Mucosa of descending colon (tissue), 3 donors: ENCODE measurements at regions not wholly inside any gene's neighbourhood (a gene's known extent, or its start where the extent isn't known, plus 50 kb on each side); places are given as distances from the start of the nearest gene placed in this dataset.

Experiments used
- ATAC-seq: fragments of 200-7000 bp; cut with Tn5 transposase; one replicate; pipeline ENCODE4 v1.9.1; 2020; ENCODE audit warnings: mild to moderate bottlenecking, moderate library complexity
- DNase-seq, 3 donors: peaks; one replicate each; pipeline ENCODE4 v3.0.0-alpha.2; 2020
- H3K36me3 ChIP-seq: fragments of 200-600 bp; one replicate; pipeline ENCODE4 v1.8.0; 2021; ENCODE audit warnings: low read depth, mild to moderate bottlenecking
- H3K4me1 ChIP-seq: fragments of 200-600 bp; one replicate; pipeline ENCODE4 v1.8.0; 2021; ENCODE audit warnings: low read depth, mild to moderate bottlenecking
- H3K4me3 ChIP-seq: fragments of 200-600 bp; one replicate; pipeline ENCODE4 v1.8.0; 2021; ENCODE audit warnings: mild to moderate bottlenecking
- H3K9me3 ChIP-seq: fragments of 200-600 bp; one replicate; pipeline ENCODE4 v1.8.0; 2021; ENCODE audit warnings: mild to moderate bottlenecking
- CTCF ChIP-seq: fragments of 200-600 bp; IDR thresholded peaks from one replicate; pipeline ENCODE4 v1.8.0; 2022; ENCODE audit warnings: antibody characterized with exemption, mild to moderate bottlenecking
- intact Hi-C, 2 donors: fragments of 100-400 bp; cut with DNase I in 1 of 2; cut with micrococcal nuclease in 1 of 2; formaldehyde crosslinking; loops; one replicate each; pipeline versions ENCODE4 v1.11.0 to v1.11.1; 2022; cut with DNase I, micrococcal nuclease
- donor health status: DM: no; HTN: no; CAD: no; lungs with moderate emphysema.
- donor health status: DM: no; HTN: no; CAD: no.
- donor health status: DM: no; HTN: yes; CAD: no.

GRCh38 chr4:38462367-38463055 is 201.5 kb upstream of the KLF3 start:
- intact Hi-C loops: no loop called here
- no peaks in the 10 kb centered on the region for H3K4me1 ChIP-seq
- no peak for TF ChIP-seq CTCF
- peak; percentile 31 for ATAC-seq
- H3K4me3 ChIP-seq: no peak overlapping the region
- H3K36me3 ChIP-seq: no peaks in the 10 kb centered on the region
- no peaks in the 10 kb centered on the region for H3K9me3 ChIP-seq
- peak in 2 of 3 donors; percentile 45 to 62 for DNase-seq

GRCh38 chr4:38463268-38463958 is 200.6 kb upstream of the KLF3 start:
- intact Hi-C loops: no loop called here
- no peak for TF ChIP-seq CTCF
- ATAC-seq (no peak), DNase-seq (no peak)
- H3K4me3 ChIP-seq: no peak overlapping the region
- no peaks in the 10 kb centered on the region for H3K4me1 ChIP-seq
- H3K36me3 ChIP-seq: no peaks in the 10 kb centered on the region
- H3K9me3 ChIP-seq: no peaks in the 10 kb centered on the region

DNA sequence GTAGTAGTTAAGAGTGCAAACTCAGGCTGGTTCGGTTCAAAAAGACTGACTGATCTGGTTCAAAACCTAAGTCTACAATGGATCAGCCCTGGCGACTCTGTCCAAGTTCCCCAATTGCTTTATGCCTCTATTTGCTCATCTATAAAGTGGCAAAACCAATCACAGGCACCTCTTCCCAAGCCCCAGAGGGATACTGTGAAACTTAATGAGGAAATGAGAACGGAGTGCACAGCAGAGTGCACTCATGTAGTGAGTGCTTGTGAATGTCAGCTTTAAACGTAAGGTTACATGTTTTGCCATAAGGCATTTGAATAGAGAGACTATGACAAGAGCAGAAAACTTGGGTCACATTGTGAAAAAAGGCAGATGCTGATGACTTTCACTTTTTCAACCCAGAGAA is 199.7 kb upstream of the KLF3 start:
- ATAC-seq (no peak), DNase-seq (no peak)
- Histone ChIP-seq H3K4me3 (no peak overlapping the region), H3K4me1 (no peaks in the 10 kb centered on the region), H3K9me3 (no peaks in the 10 kb centered on the region), H3K36me3 (no peaks in the 10 kb centered on the region)
- intact Hi-C loops: no loop called here
- no peak for TF ChIP-seq CTCF

- DNase-seq: no peak
- no peak overlapping the region for H3K4me3 ChIP-seq
- no peaks in the 10 kb centered on the region for H3K9me3 ChIP-seq
- no peaks in the 10 kb centered on the region for H3K36me3 ChIP-seq
- no peaks in the 10 kb centered on the region for H3K4me1 ChIP-seq
- no peak for TF ChIP-seq CTCF
- ATAC-seq: no peak
- intact Hi-C loops: no loop called here
Measured at GRCh38 chr4:38466401-38466800, 197.6 kb upstream of the KLF3 start.

GRCh38 chr4:38467296-38467695 is 196.7 kb upstream of the KLF3 start:
- no peaks in the 10 kb centered on the region for H3K9me3 ChIP-seq
- DNase-seq (no peak), ATAC-seq (no peak)
- no peak for TF ChIP-seq CTCF
- intact Hi-C loops: no loop called here
- H3K36me3 ChIP-seq: no peaks in the 10 kb centered on the region
- no peak overlapping the region for H3K4me3 ChIP-seq
- no peaks in the 10 kb centered on the region for H3K4me1 ChIP-seq
